SK-MEL-5 (cell line): ENCODE measurements at regions not wholly inside any gene's neighbourhood (a gene's known extent, or its start where the extent isn't known, plus 50 kb on each side); places are given as distances from the start of the nearest gene placed in this dataset.
"Not testable (repeated sequence)": the region's sequence is repeated elsewhere in the genome, so short reads cannot be mapped to it uniquely, and the experiment has no call there.

Experiments used
- DNase-seq: peaks from one replicate; pipeline ENCODE4 v3.0.0-alpha.2; 2016; ENCODE audit warnings: low read depth, low spot score
- in situ Hi-C: cut with HindIII; loops from 2 replicates; pipeline ENCODE4 v1.10.0; 2016; ENCODE audit warnings: low sequenced_read_pairs, high pct_unique_total_duplicates, low pct_unique_long_range_greater_than_20kb

GRCh38 chr22:22362311-22362710 is 117.7 kb downstream of the VPREB1 start:
- in situ Hi-C loops: no loop called here
- DNase-seq: no peak

DNA sequence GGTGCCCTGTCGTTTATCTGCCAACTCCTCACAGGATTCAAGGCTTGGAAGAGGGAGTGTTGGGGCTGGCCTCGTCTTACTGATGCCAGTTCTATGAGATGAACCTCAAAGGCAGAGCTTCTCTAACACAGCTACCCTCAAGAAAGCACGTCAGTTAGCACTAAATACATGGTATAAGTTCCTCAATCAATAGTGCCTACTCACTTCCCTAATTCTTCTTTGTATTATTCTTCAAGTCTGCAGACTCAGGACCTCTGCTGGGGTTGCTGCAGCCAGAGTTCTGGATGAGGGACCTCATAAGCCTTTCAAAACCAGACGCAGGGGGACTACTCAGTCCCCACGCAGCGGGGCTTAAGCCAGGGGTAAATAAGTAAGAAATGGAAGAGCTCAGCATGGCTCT is 118.3 kb downstream of the VPREB1 start:
- in situ Hi-C loops: no loop called here
- no peak for DNase-seq

DNA sequence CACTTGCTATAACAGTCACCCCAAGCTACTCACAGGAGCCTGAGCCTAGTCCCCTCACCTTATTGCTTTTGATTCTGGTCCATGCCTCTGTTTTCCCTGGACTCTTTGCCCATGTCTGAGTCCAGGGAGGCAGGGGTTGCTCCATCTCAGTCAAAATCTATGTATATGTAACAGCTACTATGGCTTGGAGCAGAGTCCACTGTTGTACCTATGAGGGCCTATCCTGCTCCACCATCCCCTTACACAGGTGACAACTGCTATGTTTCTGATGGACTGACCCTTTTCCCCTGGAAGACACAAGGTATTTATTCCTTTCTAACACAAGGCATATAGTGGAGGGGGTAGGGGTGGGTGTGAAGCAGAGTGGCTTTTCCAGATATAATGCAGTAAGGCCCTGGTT is 119.6 kb downstream of the VPREB1 start:
- in situ Hi-C loops: no loop called here
- DNase-seq: no peak

DNA sequence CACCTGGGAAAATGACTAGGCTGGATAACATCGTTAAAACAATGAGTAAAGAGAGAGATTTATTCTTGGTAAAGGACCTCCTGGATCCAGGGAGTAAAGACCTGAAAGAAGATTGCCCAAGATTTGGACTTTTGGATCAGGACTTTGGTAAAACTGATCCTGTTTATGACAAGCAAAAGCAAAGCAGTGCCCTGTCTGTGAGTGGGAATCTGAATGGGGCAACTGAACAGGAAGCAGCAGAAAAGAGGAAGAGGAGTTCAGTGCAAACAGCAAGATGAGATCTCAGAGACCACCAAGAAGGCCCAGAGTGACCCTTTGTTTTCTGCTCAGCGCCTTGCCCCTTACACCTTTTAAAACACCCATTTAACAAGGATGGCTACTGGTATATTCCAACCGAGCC is 122.0 kb downstream of the VPREB1 start:
- in situ Hi-C loops: no loop called here
- DNase-seq: no peak

DNA sequence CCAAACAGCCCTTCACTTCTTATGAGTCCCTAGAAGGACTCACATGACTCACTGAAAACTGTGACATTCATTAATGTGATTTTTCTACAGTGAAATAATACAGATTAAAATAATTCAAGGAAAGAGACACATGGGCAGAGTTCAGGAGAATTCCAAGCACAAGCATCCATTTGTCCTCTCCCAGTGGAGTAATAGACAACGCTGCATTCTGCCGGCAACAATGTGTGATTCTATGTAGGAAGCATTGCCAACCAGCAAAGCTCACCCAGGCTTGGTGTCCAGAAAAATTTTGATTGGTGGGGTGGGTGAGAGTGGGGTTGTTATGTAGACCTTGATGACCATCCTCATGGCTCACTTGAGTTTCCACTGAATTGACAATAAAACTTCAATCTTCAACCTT is 123.9 kb downstream of the VPREB1 start:
- in situ Hi-C loops: no loop called here
- DNase-seq: peak; percentile 14

DNA sequence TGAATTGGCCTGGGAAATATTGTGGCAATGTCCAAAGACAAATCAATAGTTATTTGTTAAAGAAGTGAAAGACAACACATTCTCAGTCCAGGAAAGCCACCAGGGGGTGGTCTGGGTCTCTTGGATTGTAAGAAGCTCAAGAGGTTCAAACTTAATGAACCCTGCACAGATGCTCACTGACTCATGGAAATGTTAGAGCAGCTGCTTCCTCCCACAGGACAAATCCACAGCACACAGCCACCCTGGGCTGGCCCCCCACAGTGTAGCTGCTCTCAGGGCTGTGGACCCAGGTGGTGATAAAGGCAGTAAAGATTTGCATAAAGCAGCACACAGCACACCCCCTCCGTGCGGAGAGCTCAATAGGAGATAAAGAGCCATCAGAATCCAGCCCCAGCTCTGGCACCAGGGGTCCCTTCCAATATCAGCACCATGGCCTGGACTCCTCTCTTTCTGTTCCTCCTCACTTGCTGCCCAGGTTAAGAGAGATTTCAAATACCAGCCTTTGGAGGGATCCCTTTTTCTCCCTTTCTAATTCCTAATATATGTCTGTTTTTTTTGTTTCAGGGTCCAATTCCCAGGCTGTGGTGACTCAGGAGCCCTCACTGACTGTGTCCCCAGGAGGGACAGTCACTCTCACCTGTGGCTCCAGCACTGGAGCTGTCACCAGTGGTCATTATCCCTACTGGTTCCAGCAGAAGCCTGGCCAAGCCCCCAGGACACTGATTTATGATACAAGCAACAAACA is 124.8 kb downstream of the VPREB1 start:
- in situ Hi-C loops, DNase-seq: not testable (repeated sequence)

- in situ Hi-C loops: no loop called here
- no peak for DNase-seq
Observed at GRCh38 chr22:22369964-22370270, 125.3 kb downstream of the VPREB1 start.

DNA sequence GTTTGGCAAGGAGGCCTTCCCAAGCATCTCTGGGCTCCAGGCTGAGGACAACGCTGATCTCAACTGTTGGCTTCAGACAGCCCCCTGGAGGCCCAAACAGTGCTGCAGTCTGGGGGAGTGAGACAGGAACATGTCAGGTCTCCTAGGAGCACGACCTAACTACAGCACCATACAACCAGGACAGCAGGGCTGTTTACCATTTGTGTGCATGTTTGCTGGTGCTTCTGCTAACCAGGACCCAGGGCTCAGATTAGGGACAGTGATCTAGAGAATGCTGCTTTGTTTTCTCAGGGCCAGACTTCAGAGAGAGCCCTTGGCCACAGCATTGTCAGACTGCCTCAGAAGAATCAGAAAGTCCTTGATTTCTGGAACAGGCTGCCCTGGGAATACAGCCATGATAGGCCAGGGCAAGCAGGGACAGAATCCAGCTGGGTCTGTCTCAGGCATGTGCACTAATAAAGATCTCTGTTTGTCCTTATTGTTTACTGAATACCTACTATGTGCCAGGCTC is 126.5 kb downstream of the VPREB1 start:
- in situ Hi-C loops: no loop called here
- peak; percentile 40 for DNase-seq

- in situ Hi-C loops: no loop called here
- no peak for DNase-seq
Observed at GRCh38 chr22:22372086-22372485, 127.5 kb downstream of the VPREB1 start.

DNA sequence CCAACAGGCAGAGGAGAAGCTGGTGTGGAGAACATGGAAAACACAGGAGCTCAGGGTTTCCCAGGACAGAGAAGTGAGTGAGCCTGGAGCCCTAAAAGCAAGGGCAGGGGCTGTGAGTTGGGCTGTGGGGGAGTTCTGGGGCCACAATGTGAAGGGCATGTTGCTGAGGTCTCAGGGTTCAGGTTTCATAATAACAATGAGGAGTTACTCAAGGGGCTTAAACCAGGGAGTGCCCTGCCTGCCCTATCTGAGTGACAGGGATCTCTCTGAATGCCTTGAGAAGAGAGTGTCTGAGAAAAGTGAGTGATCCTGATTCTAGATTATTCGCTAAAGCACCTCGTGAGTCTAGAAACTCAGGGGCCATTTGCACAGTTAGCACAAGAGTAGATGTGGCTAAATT is 129.6 kb downstream of the VPREB1 start:
- no peak for DNase-seq
- in situ Hi-C loops: no loop called here

DNA sequence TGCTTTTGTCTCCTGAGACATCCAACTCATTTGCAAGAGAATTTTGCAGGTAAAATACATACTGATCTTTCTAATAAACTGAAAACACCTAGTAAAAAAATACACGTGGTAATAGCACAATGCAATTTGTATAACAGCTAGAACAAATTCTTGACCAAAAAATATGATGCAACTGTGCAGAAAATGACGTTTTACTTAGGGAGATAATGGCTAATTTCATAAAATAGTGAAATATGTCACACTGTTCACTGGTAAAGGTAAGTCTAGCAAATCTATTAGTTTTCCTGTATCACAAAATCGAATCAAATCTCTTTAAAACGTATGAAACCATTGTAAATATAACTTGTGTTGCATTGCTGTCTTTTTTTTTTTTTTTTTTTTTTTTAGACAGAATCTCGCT is 130.0 kb downstream of the VPREB1 start:
- in situ Hi-C loops: no loop called here
- DNase-seq: no peak

DNA sequence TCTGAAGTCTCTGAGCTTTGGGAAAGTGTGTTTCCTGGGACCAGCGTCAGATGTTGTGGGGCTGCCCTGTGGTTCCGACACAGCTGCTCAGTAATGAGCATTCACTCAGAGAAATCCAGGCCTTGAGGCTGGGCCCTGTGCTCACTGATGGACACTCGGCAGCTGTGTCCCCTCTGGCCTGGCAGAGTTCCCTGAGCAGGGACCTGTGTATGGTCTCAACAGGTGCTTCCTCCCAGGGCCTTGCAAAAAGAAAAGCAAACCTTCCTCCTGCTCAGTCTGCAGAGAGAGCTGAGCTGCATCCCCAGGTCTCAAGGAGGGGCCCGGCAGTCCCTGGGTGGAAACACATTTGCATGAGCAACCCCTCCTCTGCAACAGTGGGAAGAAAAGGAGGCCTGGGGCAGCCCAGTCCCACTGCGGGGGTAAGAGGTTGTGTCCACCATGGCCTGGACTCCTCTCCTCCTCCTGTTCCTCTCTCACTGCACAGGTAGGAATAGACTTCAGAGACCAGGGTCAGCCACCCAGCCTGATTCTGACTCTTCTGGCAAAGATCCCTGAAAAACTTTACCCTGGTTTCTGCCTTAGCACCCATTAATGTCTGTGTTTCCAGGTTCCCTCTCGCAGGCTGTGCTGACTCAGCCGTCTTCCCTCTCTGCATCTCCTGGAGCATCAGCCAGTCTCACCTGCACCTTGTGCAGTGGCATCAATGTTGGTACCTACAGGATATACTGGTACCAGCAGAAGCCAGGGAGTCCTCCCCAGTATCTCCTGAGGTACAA is 131.2 kb downstream of the VPREB1 start:
- no peak for DNase-seq
- in situ Hi-C loops: no loop called here

- DNase-seq: no peak
- in situ Hi-C loops: no loop called here
Observed at GRCh38 chr22:22376352-22376706, 131.7 kb downstream of the VPREB1 start.

- DNase-seq, in situ Hi-C loops: not testable (repeated sequence)
Observed at GRCh38 chr22:22376884-22377283, 131.7 kb downstream of the ZNF280B start.

DNA sequence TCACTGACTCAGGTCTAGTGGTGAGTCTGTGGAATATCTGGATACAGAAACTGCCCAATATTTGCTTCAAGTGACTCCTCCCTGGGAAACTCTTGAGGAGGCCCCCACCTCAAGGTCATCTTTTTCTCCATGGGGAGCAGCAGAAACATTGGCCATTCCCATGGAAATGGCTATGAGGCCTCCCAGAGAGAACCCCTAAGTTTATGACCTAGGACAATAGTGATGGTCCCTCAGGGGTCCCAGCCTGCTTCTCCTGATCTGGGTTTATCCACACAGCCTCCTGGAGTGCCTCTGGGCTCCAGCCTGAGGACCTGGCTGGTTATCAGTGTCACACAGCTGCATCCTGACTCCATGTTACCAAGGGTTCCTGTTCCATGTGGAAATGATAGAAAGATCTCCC is 131.2 kb downstream of the ZNF280B start:
- in situ Hi-C loops: no loop called here
- DNase-seq: no peak

DNA sequence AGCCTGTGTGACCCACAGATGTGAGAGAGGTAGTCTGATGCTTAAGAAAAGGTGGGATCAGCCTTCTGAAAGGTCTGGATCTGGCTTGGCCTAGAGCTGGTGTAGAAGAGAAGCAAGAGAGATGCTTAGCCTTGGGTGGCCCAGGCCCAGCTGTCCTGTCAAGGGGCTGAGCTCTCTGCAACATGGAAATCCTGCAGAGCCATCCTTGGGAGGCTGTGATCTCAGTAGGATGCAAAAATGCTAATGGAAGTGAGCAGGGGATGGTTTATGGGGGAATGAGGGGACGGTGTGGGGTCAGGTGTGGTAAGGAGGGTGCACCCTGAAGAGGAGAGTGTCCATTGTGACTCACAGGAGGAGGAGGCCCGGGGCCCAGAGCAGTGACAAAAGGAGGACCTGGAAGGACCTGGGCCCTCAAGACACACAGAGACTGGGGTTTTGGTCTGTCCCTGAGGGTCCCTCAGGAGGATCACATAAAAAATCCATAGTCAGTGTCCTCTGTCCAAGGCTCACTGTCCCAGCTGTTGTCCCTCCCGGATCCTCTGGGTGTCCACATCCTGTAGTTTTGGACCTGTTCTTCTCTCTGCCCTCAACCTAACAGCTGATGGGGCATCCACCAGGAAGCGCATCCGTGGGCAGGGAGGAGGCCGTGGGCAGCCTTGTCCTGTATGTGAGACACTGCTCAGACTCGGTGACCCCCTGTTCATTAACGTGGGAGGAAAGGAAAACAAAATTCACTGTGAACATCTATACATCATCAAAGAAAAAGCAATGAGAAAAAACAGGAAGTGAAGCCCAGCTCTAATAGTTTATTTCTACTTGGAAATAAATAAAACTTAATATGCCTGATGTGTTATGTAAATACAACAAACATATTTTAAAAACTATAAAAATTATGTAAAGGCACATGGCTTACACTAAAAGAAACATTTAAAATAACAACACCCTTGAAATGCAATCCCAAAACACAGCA is 129.8 kb downstream of the ZNF280B start:
- in situ Hi-C loops: no loop called here
- DNase-seq: no peak

DNA sequence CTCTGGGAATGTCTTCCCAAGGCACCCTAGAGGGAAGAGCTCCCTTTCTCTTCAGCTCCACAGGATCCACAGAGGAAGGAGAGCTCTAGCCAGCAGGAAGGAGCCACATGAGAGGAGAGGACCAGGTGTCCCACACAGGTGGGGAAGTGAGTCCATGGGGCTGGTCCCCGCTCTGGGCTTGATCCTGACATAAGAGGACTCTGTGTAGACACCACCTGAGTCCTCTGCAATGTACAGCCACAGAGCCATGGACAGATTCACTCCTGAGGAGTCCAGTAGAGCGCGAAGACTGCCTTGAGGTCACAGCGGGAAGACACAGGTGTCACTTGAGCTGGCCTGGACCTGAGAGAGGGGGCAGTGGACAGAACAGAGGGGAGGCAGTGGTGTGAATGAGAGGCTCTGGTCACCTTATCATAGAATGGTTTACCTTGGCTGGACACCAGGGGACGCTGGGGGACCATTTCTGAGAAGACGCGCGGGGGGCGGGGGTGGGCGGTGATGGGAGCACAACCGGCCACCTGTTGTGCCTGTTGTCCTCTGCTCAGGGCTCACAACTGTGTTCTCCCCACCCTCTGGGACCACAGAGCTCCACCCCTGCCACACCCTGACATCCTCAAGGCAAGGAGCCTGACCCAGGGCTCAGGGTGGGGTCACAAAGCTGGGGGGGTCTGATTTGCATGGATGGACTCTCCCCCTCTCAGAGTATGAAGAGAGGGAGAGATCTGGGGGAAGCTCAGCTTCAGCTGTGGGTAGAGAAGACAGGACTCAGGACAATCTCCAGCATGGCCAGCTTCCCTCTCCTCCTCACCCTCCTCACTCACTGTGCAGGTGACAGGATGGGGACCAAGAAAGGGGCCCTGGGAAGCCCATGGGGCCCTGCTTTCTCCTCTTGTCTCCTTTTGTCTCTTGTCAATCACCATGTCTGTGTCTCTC is 128.2 kb downstream of the ZNF280B start:
- peak; percentile 32 for DNase-seq

More for the DNA sequence above, 128.2 kb downstream of the ZNF280B start:
- in situ Hi-C loops: no loop called here
